HG02973 (cell line): ENCODE measurements at regions not wholly inside any gene's neighbourhood (a gene's known extent, or its start where the extent isn't known, plus 50 kb on each side); places are given as distances from the start of the nearest gene placed in this dataset.

Experiments used
- ATAC-seq: cut with Tn5 transposase; IDR thresholded peaks from one replicate; pipeline ENCODE4 v1.9.1; 2021; ENCODE audit warnings: moderate library complexity; ENCODE audit not compliant: unreplicated experiment

DNA sequence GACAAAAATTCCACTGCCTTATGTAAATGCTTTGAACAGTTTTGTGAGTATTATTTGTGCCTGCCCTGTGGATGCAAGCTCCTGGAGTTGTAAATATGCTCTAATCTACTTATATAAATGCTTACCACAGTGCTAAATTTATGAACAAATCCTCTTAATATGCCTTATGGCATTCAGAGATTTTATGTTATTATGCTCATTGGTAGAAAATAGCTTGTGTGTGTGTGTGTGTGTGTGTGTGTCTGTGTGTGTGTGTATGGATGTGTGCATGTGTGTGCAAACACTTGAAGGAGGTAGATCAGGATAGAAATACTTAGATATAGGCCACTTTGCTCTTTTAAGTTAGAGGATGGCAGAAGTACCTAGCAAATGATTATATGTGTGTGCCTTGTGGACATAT lies 253.9 kb downstream of the TAF11L14 start:
- no peak for ATAC-seq

DNA sequence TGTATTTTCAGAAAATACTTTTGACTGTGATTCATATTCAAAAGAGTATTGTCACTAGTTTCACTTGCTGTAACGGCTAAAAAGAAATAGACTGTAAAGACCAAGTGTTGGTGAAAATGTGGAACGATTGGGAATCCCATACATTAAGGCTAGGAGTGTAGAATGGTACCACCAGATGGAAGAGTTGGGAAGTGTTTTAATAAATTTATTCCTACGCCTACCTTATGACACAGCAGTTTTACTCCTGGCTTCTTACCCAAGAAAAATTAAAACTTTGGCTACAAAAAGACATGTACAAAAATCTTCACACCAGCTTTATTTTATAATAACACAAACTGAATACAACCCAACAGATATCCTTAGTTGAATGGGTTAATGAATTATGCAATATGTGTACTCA lies 256.2 kb downstream of the TAF11L14 start:
- ATAC-seq, result no peak

DNA sequence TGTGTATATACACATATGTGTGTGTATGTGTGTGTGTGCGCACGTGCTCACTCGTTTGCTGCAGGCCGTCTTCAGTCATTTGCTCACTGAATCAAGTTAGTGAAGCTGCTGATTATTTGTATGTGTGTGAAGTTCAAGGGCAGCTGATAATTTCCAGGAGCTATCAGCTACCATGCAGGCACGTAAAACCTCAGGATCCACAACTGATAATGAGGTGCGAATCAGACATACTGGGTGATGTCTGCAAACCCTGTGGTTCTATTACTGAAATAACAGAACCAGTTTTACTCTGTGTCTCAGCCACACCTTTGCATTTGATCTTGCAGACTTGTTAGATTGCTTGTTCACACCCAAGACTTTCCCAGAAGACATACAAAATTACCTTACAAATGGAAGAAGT lies 257.6 kb downstream of the TAF11L14 start:
- no peak for ATAC-seq

DNA sequence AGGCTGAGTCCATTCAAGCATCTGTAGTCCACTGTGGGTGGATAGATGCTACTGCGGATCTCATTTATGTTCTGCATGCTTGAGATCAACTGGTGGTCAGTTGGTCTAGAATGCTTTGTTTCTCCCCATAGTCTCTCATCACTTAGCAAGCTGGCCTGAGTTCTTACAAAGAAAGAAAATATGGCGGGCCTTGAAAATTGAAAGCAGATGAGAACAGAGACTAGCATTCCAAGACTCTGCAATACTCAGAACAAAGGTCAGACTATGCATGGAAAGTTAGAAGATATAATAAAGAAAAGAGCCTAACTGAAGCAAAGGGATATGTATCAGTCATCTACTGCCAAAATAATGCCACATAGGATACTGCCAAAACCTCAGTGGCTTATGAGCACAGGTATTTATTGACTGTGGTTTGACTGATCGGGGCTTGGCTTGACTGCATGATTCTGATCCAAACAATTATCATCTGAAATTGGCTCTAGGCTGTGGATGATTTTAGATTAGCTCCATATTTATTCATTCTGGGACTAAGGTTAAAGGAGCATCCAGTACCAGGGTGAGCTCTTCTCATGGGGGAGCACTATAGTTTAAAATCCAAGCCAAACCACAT lies 258.9 kb downstream of the TAF11L14 start:
- no peak for ATAC-seq

DNA sequence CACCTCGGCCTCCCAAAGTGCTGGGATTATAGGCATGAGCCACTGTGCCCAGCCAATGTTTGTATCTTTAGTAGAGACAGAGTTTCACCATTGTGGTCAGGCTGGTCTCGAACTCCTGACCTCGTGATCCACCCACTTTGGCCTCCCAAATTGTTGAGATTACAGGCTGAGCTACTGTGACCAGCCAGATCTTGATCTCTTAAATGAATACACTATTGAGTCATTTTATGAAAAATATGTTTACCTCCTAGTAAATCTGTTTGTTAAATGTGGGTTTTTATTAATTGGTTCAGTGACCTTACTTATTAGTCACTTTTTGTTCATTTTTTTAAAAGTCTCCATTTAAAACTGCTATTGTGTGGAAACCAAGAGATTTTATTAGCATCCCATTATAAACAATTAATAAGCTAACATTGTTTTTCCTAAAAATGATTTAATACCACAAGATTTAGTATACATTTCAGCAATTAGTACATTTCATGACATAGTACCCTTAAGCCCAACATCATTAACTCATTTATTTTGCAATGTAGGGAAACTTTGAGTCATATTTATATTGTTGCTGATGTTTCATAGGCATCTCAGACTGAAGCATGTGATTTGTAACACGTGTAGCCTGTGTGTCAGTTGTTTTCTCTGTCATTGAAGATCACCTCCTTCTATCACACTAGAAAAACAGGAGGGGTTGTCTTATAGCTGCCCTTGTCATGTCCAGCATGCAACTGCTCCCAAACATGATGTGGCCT lies 261.2 kb downstream of the TAF11L14 start:
- no peak for ATAC-seq

DNA sequence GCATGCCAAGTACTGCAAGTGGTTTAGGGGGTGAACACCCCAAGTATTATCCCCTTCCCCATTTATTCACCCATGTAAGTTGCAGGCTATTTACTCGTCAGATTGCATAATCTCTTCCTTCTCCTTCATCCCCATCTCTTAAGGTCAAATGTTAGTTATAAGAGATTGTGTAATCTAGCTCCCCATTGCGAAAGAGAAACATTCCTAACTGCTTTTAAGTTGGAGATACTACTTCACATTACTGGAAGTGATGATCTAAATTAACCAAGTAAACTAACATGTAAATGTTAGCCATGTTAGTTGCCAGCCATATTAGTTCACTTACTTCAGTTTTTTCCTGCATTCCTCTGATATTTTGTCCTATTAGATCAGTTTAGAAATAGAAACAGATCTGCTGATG lies 262.3 kb downstream of the TAF11L14 start:
- ATAC-seq, result no peak

DNA sequence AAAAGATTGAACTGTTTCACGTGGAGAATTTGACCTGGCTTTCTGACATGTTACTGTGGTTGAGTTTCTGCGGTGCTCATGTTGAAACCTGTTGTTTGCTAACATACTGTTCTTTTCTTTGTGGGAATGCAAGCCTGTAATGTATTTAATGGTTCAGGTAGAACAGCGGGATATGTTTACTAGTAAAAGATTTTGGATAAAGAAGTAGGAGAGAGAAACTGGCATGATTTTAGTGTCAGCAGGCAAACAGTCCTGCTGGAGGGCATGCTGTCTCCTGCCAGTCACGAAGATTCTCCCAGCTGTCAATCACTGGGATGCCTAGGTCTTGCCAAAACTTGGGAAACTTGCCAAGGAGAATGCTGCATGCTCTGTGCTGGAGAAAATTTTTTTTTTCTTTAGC lies 263.5 kb downstream of the TAF11L14 start:
- ATAC-seq, result no peak

DNA sequence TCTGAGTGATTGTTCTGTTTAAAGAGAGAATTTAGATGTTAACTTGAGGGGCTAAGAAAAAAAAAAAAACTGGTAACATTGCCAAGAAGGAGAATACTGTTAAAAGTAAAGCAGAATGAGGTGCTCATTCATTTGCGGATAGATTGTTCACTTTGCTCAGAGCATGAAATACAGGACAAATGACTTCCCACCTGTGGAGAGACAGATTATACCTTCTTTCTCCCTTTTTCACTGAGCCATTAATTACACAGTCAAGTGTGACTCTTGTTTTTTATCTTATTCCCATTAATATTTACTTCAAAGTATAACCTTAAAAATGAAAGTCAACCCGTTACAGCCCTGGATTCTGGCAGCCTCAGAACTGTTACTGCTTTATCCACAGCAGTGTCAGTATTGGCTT lies 264.5 kb downstream of the TAF11L14 start:
- ATAC-seq, result no peak

DNA sequence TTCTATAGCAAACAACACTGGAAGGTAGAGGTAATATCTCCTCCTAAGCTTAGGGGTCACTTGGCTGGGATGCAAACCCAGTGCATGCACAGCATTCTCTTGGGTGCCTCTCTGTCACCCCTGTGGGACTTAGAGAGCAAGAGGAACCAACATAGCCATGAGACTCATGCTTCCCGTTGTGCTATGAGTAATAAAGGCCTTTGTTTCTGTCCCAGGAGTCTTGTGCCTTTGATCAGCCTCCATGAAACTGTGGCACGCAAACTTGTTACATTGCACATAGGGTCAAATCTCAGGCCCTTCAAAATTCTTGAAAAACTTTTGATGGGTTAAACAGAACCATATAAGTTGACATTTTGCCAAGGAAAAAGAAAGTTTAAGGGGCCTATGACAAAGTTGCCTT lies 272.8 kb downstream of the TAF11L14 start:
- ATAC-seq, result peak; percentile 67

DNA sequence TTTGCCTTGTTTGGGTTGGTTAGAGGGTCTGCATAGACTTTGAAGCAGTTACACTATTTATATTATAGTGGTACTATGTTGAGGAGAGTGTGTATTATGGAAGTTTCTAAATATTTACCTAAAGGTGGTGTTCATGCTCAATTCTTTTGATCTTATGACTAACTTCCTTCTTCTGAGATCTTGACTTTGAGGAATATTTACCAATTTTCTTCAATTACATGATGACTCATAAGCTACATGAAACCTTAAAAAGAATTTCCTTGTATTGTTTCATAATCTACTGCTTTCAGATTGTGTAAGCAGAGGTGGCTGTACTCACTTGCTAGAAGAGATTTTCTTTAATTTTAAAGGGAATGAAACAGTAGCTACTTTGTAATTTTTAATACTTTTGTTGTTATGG lies 276.1 kb downstream of the TAF11L14 start:
- peak; percentile 55 for ATAC-seq

DNA sequence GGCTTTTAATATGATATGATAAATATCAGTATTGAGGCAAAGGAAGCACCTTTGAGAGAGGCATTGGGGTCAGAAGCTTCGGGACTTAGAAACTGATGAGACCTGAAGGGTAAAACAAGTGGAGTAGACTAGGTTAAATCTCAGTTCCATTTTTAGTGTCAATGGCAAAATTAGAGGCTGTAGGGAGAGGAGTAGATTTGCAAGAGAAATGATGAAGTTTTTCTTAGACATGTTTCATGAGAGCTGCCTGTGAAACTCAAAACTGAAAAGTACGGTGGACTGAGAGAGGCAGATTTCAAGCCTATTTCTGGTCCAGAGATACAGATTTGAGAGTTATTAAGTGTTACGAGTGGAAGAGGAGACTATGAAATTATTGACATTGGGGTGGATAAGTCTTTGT lies 278.5 kb downstream of the TAF11L14 start:
- no peak for ATAC-seq

DNA sequence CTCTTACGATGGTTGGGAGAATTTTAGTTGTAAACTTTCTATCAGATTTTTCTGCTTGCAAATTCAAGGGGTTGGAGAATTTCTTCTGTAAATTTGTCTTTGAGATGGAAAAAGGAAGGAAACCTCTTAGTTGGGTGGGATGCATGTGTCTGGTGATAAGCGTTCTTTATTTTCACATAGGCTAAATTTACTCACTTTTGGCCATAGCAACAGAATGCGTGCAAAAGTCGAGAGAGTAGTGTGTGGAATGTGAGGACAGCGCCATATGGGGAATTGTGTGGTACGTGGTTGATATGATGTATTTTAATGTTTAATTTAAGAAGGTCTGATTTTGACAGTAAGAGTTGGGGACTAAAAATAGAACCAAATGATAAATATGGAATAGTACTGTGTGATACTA lies 282.2 kb downstream of the TAF11L14 start:
- no peak for ATAC-seq

DNA sequence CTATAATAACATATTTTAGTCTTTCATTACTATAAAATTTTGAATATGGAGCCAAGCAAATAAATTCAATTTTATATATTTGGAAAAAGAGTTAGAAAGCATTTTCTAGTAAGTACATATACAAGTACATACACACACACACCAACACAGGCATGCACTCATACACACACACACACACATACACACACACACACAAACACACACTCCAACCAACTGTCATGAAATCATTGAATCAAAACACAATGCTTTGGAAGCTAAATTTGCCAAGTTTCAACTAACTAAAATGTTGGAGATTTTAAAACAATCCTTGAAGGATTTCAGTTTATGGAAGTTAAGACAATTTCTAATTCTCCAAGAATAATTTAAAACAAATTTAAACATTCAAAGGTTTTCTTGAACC lies 283.2 kb downstream of the TAF11L14 start:
- no peak for ATAC-seq

DNA sequence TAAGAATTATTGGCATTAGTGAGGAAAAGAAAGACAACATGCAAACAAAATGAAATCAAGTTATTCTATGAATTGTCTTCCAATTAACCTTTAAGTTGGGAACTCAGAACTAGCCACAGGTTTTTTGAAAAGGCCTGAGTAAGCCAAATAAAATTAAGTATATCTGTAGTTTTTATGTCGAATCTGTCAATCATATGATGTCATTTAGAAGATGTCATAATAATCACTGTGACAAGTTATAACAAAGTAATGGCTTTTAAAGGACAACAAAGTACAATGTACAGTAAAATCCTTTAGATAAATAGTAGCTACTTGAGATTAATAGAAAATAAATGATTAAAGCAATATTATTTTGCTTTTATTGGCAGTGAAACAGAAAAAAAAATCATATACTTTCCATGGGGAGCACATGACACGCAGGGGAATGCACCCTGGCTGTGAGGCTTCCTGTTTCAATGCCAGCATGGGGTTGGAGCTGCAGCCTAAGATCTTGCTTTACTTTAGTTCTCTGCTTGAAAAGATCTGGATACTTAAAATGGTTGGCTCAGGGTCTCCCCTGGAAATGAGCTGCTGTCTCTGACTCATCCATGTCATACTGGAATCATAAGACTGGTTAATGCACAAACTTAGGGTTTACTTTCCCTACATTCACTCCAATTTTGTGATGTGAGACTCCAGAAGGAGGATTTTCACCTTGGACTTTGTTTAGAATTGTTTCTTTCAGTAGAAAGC lies 284.3 kb downstream of the TAF11L14 start:
- no peak for ATAC-seq

DNA sequence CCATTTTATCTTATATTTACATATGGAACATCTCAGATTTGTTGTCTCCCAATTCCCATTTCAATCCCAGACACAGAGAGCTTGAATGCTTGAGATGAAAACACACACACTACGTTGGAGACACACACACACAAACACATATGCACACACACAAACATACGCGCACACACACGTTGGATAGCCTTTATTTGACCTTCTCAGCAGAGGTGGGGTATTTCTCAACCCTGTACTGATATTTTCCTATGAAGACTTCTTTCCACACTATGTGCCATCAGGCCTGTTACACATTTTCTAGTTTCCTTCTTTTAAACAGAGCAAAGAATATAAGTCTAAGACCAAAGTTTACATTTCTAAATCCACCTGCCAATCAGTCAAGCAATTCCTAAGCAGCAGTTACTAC lies 291.0 kb downstream of the TAF11L14 start:
- ATAC-seq, result no peak

DNA sequence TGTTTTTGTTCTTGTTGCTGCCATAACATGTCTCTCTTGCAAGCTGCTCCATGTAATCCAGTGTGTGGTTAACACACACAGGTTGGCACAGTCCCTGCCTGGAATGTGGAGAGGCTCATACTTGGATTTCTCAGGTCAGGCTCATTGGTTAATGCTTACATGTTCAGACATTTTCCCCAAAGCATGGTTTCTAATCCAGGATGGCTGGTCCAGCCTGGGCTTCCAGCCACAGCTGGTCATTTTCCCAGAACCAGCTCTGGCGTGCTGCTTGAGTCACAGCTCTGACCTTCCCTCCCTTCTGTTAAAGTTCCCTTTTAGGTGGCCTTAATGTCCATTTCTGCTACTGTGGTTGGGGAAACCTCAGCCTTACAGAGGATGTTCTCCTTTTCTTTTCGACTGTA lies 294.3 kb downstream of the TAF11L14 start:
- ATAC-seq, result no peak

DNA sequence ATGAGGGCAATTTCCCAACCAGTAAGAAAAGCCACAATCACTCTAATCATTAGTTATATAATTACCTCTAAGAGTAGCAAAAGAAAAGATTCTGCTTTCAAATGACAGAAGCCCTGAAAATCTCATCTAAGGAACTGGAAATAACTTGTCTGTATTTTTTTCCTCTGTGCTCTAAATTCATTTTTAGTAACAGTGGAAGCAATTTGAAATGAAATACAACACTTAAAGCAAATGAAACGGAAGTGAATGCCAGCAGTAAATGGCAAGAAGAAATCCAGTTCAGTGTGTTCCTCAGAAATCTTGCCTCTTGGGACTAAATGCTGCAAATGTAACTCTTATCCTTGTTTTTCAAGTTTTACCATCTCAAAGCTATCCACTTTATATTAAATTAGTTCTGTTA lies 294.9 kb downstream of the TAF11L14 start:
- ATAC-seq, result no peak

DNA sequence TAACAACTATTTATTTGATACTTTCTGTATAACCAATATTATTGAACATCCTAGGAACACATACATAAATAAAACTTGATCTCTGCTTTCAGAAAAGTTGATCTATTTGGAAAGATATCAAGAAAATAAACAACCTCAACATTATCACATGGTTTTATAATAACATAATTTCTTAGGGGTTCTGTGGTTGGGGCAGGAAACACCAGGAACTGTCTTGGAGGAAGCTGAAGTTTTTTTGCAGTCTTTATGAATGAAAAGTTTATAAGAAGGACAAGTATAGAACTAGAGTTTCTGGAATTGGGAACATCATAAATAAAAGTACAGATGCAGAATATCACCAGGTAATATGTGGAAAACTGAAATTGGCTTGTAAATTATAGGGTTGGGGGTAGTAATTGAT lies 296.1 kb downstream of the TAF11L14 start:
- ATAC-seq, result no peak

DNA sequence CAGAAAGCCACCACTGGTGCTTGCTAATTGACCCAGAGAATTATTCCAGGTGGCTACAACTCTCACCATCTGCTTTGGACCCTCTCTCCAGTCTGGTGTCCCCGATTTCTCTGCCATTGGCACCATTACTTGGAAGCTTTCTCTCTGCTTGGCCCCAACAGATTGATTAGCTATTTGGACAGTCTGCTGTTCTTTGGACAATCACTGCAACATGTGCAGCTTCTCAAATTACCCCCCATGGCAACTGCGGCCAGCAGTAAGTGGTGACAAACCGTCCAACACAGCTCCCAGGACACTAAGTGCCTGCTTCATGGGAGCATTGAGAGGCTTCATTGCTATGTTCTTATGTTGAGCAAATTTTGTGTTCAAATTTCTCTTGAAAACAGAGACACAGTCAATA lies 309.8 kb downstream of the TAF11L14 start:
- ATAC-seq, result no peak

DNA sequence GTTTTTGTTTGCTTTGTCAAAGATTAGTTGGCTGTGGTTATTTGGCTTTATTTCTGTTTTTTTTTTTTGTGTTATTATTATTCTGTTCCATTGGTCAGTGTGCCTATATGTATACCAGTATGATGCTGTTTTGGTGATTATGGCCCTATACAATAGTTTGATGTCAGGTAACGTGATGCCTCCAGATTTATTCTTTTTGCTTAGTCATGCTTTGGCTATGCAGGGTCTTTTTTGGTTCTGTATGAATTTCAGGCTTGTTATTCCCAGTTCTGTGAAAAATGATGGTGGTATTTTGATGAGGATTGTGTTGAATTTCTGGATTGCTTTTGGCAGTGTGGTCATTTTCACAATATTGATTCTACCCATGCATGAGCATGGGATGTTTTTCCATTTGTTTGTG lies 312.8 kb downstream of the TAF11L14 start:
- no peak for ATAC-seq

DNA sequence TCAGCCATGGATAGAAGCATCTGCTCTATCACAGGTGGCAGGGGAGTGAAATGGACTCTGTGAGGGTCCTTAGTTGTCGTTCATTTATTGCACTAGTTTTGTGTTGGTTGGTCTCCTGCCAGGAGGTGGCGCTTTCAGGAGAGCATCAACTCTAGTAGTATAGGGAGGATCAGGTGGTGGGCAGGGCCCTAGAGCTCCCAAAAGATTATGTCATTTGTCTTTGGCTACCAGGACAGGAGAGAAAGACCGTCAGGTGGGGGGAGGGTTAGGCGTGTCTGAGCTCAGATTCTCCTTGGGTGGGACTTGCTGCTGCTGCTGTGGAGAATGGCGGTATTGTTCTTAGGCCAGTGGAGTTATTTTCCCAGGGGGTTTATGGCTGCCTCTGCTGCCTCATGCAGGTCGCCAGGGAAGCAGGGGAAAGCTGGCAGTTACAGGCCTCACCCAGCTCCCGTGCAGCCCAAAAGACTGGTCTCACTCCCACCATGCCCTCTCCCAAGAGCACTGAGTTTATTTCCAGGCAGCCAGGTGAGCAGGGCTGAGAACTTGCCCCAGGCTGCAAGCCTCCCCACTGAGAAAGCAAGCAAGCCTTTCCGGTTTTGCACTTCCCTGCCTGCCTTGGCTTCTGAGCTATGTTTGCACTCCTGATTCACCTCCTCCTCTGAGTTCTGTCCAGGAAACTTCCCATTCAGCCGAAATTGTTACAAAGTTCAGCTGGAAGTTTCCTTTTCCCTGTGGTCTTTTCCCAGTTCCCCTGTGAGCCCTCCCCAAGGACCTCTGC lies 317.3 kb downstream of the TAF11L14 start:
- ATAC-seq, result no peak

DNA sequence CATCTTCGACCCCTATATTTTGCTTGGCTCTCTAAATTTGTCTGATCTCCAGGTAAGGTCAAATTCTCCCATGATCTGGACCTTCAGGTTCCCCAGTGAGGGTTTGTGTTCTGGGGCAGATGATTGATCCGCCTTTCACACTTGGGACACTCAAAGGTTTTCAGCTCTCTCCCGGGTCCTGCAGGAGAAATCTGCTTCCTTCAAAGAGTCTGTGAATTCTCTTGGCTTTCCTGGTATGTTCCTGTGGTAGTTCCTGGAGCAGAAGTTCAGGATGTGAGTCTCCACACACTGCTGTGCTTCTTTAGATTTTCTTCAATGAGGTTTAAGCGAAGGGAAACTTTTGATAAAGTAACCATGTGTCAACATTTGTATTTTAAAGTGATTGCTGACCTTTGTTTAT lies 318.0 kb downstream of the TAF11L14 start:
- no peak for ATAC-seq
